ENCODE measurements at regions not wholly inside any gene's neighbourhood (a gene's known extent, or its start where the extent isn't known, plus 50 kb on each side); places are given as distances from the start of the nearest gene placed in this dataset.
A peak's percentile ranks its signal among the peaks of the same experiment; 100 is the strongest.

DNA sequence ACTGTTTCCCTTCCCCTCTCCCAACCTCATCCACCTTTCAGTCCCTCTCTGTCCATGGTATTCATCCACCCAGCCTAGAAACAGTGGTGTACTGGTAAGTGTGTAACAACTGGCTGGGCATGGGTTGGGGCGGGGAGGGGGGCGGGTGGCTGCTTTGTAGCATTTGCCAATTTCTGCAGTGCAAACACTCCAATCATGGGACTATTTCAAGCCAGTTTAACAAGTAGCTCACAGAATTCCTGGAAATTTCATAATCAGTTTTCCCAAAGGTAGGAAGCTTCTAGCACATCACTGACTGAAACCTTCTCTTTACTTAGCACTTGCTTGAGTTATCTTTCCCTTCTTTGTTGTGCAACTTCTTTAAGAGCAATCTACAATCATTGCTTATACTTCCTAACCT, 100.8 kb upstream of the WASF3 start:
- DNase-seq, result no peak

DNA sequence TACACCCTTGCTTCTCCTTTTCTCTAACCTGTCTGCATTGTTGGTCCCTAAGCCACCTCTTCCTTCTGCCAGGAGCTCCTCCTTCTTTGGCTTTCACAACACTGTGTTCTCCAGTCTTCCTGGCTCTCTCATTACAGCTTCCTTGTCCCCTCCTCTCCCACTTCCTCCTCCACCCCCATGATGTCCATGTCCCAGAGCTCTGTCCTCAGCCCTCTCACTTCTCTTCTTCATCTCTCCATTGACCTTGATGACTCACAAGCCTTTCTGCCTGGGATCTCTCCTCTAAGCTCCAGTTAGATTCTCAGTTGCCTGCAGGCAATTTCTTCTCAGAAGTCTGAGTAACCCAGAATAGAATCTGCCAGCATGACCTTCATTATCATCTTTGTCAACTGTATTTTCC, 100.3 kb upstream of the WASF3 start:
- no peak for DNase-seq

DNA sequence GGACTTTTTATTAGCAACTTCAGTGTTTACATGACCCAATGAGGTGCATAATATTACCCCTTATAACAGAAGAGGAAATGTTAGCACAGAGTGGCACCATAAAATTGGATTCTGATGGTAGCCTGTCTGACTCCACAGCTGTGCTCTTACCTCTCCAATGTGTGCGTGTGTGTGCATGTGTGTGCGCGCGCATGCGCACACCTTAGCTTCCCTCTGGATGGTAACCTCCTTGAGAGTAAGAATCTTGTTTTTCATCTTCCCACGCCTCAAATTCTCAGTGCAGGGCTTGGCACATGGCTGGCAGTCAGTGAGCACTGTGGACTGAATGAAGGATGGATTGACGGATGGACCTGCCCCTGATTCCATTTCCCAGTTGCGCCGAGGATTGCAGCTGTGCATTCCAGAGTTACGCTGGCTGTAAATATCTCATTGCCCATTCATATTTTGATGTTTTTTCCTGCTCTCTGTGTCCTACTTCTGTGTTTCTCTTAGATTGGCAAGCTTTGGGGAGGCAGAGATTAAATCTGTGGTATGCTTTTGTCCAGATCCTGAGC, 99.2 kb upstream of the WASF3 start:
- DNase-seq, result no peak

DNA sequence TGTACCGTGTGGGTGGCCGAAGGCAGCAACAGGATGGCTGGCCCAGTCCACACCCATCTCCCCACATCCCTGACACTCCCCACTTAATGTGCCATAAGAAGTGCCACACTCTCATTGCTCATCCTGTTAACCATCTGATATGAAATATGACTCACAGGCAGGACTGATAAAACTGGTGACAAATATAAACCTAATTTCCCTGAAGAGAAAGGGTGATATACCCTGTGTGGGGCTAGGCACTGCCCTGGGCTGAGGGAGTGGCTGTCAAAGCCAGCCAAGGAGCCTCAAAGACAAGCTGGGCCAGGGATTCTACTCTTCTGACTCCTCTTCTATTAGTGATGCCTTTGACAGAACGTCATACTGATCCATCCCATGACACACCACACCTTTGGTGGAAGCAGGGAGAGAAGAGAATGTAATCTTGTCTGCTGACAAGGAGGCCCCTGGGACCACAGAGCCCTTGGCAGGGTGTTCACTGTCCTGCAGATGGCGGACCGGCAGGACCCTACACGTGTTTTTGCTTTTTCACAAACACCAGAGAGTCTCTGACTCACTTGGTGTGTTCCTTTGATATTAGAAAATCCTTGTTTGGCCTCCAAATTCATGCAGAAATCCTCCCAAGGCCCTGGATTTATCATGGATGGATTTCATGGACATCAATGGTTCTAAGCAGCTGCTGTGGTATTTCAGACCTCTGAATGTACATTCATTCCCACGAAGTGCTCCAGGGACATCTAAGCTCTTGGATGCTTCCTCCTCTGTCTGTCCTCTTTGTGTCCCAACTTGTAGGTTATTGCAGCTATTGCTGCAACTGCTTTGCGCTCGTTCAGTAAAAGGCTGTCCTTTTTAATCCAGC, 98.0 kb upstream of the WASF3 start:
- peak; percentile 11 for DNase-seq

DNA sequence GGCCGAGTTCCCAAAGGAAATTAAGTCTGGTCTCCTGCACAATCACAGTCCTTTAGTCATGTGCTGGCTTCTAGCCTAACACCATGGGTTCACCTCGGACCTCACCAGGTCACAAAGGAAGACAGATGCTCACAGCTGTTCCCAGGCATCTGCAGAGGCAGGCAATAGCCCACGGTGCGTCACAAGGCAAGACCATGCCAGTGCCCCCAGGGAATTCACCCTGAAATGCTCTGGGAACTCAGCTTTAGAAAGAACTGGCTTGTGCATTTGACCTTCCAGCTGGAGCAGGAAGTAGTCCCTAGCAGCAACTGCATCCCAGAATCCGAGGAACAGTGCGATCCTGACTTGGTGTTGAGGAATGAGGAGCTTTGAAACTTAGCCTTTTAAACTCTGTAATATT, 96.8 kb upstream of the WASF3 start:
- peak; percentile 40 for DNase-seq

DNA sequence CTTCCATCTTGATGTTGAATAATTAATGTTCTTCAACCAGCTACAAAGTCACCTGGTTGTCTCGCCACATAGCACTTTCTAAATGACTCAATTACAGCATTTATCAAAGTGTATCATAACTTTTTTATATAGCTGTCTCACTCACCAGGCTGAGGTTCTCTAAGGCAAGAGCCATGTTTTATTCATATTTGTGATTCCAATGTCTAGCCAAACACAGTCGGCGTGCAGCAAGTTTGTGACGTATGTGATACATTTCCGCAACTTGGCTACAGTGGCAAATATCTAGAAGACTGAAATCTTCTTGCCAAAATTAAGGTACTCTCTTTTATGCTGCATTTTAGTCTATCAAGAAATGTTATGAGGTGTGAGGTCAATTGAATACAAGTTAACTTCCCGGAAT, 94.2 kb upstream of the WASF3 start:
- DNase-seq, result no peak

DNA sequence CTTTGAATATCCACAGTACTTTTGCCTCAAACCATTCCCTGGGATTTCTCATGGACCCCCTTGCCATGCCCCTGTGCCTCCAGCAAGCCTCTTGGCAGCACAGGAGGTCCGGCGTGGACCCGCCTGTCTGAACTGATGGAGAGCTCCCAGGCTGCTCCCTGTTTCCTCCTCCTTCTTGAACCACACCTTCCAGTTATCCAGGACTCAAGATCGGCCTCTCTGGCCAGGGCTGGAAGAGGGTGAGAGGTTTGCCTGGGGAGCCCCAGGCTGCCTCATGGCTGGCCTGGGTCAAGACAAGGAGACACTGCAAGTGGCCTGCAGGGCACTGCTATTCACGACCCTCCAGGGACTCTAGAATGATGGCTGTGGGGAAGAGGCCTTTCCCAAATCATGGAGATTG, 93.6 kb upstream of the WASF3 start:
- no peak for DNase-seq

DNA sequence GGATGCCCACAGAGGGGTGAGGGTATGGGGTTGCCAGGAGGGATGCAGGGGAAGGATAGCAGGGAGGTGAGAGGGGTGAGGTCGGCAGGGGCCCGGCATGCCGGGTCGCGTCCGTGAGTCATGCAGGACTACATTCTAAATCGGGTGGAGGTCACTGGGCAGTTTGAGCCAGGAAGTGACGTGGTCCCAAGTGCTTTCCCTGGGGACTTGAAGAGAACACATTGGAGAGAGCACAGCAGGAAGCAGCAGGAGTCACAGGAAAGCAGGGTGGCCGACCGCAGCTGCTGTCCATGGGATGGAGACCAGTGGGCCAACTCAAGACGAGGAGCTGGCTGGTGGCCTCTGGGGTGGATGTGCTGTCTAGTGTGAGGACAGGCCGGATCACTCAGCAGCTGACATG, 92.0 kb upstream of the WASF3 start:
- no peak for DNase-seq

DNA sequence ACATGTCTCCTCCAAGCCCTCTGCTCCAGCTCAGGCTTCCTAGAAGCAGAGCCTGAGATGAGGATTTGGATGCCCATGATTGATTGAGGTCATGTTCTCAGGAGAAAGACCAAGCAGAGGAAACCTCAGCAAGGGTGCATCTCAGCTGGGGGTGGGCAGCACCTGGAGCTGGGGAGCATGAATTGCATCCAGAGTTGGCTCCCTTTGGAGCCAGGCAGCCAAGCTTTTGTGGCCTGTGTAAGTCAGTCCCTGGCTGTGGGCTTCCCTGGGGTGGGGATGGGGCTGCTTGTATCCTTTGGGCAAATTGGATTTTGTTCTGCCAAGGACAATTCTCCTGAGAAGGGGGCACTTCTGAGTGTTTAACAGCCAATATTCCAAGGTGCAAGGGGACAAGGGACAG, 91.5 kb upstream of the WASF3 start:
- DNase-seq, result no peak

DNA sequence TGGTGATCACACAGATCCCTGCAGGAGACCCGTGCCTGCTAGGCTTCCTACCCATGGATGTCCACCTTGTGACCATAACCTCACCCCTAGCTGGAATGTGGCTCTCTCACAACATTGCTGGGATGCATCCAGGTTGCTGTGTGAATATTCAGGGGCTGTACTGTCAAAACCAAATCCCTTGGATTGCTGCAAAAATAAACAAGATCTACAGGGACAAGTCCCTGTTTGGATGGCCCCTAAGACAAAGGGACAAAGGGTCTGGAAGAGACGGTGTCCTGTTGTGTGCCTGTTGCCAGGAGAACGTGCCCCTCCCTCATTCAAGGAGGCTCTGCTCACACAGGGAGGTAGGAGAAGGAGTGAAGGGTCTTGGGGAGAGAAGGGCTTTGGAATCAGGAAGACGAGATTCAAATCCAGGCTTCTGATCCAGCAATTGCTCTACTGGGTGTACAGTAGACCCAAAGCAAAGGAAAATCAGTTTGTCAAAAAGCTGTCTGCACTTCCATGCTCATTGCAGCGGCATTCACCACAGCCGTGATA, 89.2 kb upstream of the WASF3 start:
- DNase-seq, result no peak

DNA sequence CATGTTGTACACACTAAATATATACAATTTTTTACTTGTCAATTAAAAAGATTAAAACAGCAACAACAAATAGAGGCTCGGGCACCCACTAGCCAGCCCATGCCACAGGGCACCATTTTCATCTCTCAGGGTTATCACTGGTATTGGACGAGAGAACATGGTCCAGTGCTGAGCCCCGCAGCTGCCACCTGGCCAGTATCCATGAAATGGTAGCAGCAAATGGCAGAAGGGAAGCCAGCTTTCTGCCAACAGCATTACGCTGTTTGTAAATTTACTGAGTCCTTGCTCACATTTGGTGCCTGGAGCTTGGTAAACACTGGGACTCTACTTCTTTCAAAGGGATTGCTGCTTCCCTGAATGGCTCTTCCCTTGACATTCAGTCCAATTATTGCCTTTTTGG, 87.9 kb upstream of the WASF3 start:
- no peak for DNase-seq

DNA sequence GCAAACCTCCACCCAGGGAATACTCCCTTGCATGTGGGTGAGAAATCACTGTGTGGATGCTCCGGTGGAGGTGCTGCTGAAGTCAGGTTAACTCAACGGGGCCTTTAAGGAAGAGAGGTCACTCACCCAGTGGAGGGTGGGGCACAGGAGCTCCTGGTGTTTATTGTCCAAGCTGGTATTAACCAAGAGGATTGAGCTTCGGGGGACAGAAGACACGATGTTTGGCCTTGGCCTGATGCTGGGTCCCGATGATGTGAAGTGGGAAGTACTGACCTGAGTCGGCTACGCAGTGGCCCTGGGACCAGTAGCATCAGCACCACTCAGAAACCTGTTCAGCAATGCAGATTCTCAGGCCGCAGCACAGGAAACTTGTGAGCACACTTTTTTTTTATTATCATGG, 85.7 kb upstream of the WASF3 start:
- DNase-seq, result no peak

DNA sequence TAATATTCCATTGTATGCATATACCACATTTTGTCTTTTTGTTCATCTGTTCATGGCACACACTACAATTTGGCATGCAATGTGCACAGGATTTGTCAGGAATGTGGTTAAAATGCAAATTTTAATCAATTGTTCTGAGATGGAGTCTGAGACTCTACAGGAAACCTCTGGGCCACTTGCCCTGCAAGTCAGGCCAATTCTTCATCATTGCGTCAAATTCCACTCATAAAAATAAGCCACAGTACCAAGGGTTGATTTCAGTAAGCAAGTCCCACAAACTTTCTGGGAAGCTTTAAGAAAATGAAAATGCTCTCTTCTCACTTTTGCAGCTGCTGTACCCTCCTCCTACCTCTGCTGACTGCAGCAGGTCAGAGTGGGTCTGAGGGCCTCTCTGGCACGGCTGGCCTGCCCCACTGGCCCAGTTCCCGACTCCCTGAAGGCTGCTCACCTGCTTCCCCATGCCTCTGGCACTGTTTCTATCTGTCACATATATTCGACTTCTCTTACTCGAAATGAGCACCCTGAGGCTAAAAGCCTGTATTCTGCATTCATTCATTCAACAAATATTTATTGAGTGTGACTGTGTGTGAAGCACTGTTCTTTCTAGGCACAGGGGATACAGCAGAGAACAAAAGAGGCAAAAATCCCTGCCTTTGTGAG, 83.8 kb upstream of the WASF3 start:
- no peak for DNase-seq

DNA sequence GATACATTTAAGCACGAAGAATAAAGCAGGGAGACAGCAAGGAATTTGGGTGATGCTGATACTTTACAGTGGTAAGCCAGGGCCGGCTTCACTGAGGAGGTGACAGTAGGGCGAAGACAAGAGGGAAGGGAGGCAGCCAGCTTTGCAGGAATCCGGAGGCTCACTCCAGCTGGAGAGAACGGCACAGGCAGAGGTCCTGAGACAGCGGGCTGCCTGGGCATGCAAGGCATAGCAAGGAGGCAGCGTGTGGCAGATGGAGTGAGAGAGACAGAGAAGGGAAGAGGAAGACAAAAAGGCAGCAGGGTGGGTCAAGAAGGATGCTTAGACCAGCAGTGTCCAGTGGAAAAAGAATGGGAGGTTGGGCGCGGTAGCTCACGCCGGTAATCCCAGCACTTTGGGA, 83.2 kb upstream of the WASF3 start:
- DNase-seq, result no peak

DNA sequence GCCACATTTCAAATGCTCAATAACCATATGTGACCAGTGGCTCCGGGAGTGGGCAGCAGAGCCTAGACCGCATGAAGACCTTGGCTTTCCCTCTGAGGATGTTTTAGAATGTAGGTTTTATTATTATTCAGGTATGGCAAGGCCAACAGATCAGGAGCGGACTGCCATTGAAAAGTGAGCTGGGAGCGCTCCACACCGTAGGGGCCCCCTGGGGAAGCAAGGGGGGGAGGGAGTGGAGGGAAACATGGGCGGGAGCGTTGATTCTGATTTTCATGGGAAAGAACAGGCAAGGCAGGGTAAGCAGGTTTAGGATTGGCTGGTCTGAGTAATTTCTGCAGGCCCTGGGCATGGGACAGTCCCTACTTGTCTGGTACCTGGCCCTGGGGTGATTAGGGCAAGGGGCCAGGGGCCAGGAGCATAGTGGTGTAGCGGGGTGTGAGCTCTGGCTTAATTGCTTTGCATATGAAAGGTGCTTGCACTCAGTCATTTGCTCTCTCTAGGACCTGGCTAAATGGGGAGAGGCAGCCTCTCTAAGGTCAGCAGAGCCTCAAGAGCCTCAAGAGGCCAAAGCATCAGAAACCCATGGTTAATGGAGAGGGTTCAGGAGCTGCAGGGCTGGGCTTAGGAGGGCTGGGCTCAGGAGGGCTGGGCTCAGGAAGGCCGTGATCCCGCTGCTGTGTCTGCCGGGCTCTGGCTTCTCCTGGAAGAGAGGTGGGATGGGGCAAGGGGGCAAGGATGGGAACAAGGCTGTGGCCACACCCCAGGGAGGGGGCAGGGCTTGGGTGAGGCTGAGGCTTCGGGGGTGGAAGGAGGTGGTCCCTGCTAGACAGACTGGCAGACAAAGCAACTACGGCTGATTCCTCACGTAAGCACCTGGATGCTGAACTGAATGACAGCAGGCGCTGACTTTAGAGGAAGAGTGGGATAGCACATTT, 82.0 kb upstream of the WASF3 start:
- DNase-seq, result no peak

DNA sequence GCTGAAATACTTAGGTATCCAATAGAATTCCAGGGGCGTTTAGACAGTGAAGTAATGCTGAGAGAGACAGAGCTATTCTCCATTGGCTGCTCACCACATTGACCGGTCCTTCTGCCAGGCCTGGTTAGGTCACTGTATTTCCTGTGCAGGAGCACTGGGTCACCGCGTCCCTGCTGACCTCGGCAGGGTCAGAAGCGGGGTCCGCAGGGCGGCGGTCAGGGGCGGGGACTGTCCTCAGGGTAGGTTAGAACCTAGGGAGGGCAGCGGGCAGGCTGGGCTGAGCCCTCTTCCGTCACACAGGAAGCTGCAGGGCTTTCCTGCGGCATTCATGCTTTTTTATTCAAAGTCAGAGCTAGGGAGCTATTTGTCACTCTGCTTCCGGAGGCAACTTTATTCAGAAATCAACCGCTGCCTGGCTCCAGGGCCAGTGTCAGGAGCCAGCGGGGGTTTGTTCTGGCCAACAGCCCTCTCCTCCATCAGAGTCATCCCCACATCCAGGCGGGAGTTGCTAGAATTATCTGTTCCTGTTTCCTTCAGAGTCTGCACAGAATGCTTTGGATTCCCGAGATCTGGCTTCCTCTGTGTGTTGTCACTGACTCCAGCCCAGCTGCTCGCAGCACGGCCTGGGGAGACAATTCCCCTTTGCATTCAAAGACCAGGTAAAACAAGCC, 81.2 kb upstream of the WASF3 start:
- peak; percentile 41 for DNase-seq

DNA sequence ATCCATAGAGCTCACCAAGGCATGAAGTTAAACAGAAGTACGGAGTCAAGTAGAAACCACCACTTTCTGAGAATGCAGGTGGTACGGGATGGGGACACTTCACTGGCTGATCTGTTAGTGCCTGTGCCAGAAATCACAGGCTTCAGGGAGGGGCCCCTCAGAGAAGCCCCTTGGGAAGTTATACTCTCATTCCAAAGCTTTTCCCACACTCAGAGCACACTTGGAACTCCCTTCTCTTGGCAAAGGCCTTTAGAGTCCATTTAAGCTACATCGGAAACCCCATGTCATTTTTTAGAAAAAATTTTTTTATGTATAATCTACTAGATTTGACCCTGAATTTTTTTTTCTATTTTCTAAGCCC, 80.7 kb upstream of the WASF3 start:
- DNase-seq, result no peak

DNA sequence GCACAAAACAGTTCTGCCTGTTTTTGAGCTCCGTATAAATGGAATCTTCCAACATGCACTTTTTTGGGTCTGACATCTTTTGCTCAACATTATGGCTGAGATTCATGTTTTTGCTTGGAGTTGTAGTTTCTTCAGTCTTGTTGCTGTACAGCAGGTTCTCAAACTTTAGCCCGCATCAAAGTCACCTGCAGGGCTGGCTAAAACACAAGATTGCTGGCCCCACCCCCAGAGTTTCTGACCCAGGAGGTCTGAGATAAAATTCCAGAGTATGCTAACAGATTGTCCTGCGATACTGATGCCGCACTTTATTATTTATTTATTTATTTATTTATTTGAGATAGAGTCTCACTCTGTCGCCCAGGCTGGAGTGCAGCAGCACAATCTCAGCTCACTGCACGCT, 79.8 kb upstream of the WASF3 start:
- no peak for DNase-seq

DNA sequence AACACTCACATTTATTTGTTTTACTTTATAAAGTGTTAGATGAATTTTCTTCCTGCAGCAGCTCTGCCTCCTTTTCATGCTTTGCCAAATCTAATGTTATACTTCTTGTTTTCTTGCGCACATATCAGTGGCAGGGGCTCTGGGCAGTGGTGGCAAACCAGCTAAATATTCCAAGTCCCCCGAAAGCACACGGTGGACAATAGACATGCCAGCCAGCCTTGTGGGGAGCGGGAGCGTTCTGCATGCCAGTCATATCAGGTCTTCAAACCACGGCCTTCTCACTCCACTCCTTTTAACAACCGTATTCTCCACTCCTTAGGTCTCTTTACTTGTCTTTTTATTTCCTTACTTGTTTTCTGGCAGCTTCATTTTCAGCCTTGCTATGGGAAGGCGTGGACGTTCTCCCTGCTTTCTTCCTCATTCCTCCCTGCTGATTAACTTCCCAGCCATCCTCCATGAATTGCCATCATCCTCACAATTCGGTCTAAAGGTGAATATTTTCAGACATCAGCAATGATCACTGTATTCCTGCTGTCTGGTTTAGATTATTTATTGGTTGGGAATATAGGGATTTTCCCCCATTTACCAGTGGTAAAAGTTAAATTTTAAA, 77.1 kb upstream of the WASF3 start:
- DNase-seq, result peak; percentile 33

DNA sequence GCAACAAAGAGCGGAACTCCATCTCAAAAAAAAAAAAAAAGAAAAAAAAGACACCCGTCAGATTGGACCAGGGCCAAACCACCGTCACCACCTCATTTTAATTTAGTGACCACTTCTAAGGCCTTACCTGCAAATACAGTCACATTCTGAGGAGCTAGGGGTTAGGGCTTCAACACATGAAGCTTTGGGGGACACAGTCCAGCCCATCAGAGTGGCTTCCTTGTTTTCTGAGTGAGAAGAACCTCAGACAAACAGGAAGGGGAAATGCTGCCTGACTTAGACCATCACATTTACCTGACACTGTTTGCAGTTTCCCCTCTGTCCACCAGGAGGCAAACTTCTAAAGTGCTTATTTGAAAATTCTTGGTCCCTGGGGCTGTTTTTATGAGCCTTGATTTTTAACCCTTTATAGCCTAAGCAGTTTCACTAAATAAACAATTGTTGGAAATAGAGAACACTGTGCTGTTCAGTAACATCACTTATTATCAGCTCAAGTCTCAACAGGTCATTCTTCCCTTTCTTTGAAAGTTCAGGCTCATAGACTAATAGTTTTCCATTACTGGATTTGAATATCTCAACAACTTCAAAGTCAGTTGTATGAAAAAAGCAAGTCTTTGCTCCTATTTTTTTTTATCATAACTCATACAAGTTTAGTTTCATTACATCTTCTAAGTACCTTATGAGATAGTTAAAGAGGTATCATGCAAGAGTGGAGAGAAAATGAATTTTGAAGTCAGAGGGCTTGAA, 74.9 kb upstream of the WASF3 start:
- DNase-seq, result peak; percentile 72

DNA sequence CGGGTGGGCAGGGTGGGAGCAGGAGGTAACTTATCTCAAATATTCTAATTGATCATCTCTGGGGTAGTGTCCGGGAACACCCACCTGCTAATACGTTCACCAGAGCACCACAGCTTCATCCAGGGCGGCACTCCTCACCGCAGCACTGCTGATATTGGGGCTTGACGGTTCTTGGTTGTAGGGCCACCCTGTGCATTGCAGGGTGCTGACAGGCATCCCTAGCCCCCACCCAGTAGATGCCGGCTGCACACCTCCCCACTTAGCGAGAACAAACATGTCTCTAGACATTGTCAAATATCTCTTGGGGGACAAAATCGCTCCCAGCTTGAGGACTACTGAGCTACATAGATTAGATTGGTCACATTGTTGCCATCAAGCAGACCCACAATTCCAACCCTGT, 73.9 kb upstream of the WASF3 start:
- DNase-seq, result no peak
